ENCODE measurements at regions not wholly inside any gene's neighbourhood (a gene's known extent, or its start where the extent isn't known, plus 50 kb on each side); places are given as distances from the start of the nearest gene placed in this dataset.

- TF ChIP-seq CTCF (IDR thresholded peaks at IDR 0.05; ENCODE audit: poor library complexity) (no peak), EZH2phosphoT487 (IDR thresholded peaks at IDR 0.05; ENCODE audit: low read depth, severe bottlenecking, unreplicated experiment) (no peak), EZH2 (IDR thresholded peaks at IDR 0.05; ENCODE audit: borderline replicate concordance) (no peak)
Measured at GRCh38 chr4:187484186-187484585, 511.4 kb upstream of the ZFP42 start.

All from hepatocyte (in vitro differentiated cells).